ENCODE measurements at regions not wholly inside any gene's neighbourhood (a gene's known extent, or its start where the extent isn't known, plus 50 kb on each side); places are given as distances from the start of the nearest gene placed in this dataset.

- TF ChIP-seq CEBPB (IDR thresholded peaks at IDR 0.05; ENCODE audit: low read depth), result no peak
- TF ChIP-seq ATF3 (IDR thresholded peaks at IDR 0.05), result no peak
- TF ChIP-seq YY1 (IDR thresholded peaks at IDR 0.05; ENCODE audit: extremely low read depth, insufficient replicate concordance, low read depth, low read length), result no peak
- no peak for TF ChIP-seq MAX (IDR thresholded peaks at IDR 0.05)
- no peak for TF ChIP-seq EZH2 (IDR thresholded peaks at IDR 0.05)
- TF ChIP-seq EZH2phosphoT487 (IDR thresholded peaks at IDR 0.05; ENCODE audit: borderline replicate concordance), result no peak
- TF ChIP-seq ZNF274 (IDR thresholded peaks at IDR 0.05; ENCODE audit: low read depth, low read length), result no peak
- no peak for TF ChIP-seq POLR2A (IDR thresholded peaks at IDR 0.05; ENCODE audit: borderline replicate concordance, extremely low read depth, insufficient read depth, insufficient read length)
- TF ChIP-seq POLR2AphosphoS5 (IDR thresholded peaks at IDR 0.05; ENCODE audit: low read depth, low read length), result no peak
Measured at GRCh38 chr1:193916452-193916851, 730.0 kb upstream of the B3GALT2 start (continued).

GRCh38 chr1:193914871-193915270, 728.5 kb upstream of the B3GALT2 start:
- H3K4me1 ChIP-seq (ENCODE audit: control insufficient read depth in 1 of 2, insufficient read depth in 2 of 2, low read length in 2 of 2), result no peaks in the 10 kb centered on the region
- no peaks in the 10 kb centered on the region for H3K27me3 ChIP-seq (ENCODE audit: insufficient read depth, low read length)
- CTCF ChIA-PET, result no interaction called here
- ATAC-seq, result no peak
- no peak overlapping the region for H3K9ac ChIP-seq (ENCODE audit: low read length)
- H3K79me2 ChIP-seq (ENCODE audit: insufficient read depth, low read length), result no peaks in the 10 kb centered on the region
- no peak overlapping the region for H2AFZ ChIP-seq (ENCODE audit: low read depth, low read length, poor library complexity, severe bottlenecking)
- no peaks in the 10 kb centered on the region for H4K20me1 ChIP-seq (ENCODE audit: insufficient read depth)
- RAD21 ChIA-PET (ENCODE audit: low non-redundant PET in 1 of 2, low total read pairs in 2 of 2, uncharacterized antibody in 2 of 2, unreplicated experiment in 2 of 2), result no interaction called here
- no peaks in the 10 kb centered on the region for H3K9me3 ChIP-seq (ENCODE audit: control insufficient read depth in 1 of 2, insufficient read depth in 1 of 2, low read depth in 1 of 2, low read length in 2 of 2)
- no peaks in the 10 kb centered on the region for H3K9me2 ChIP-seq (ENCODE audit: insufficient read depth)
- H3K27ac ChIP-seq (ENCODE audit: low read depth, low read length), result no peak overlapping the region
- POLR2A ChIA-PET, result no interaction called here
- no peak for TF ChIP-seq YY1 (IDR thresholded peaks at IDR 0.05; ENCODE audit: extremely low read depth, insufficient replicate concordance, low read depth, low read length)
- TF ChIP-seq EGR1 (IDR thresholded peaks at IDR 0.05; ENCODE audit: low read depth), result no peak
- no peak for TF ChIP-seq TCF7L2 (IDR thresholded peaks at IDR 0.05; ENCODE audit: borderline replicate concordance, extremely low read depth, insufficient read depth, insufficient read length)
- no peak for TF ChIP-seq POLR2AphosphoS5 (IDR thresholded peaks at IDR 0.05; ENCODE audit: low read depth, low read length)
- TF ChIP-seq ELF1 (IDR thresholded peaks at IDR 0.05; ENCODE audit: borderline replicate concordance, low read depth), result no peak
- no peak for TF ChIP-seq CTCF (IDR thresholded peaks at IDR 0.05 in 2 of 3, conservative IDR thresholded peaks at IDR 0.05 in 1 of 3; ENCODE audit: borderline replicate concordance in 1 of 3, insufficient read depth in 1 of 3, low read depth in 2 of 3, low read length in 2 of 3)
- TF ChIP-seq EZH2 (IDR thresholded peaks at IDR 0.05), result no peak
- no peak for TF ChIP-seq JUND (IDR thresholded peaks at IDR 0.05)
- TF ChIP-seq EZH2phosphoT487 (IDR thresholded peaks at IDR 0.05; ENCODE audit: borderline replicate concordance), result no peak
- no TSS peak for BruUV-seq (replicated peaks)
- no peak for DNase-seq (ENCODE audit: low read depth, low spot score)
- intact Hi-C loops (cut with micrococcal nuclease), result no loop called here
- no peak overlapping the region for H3K4me3 ChIP-seq (replicated peaks in 1 of 2; ENCODE audit: low read depth in 1 of 2, low read length in 2 of 2)
- H3K4me2 ChIP-seq (ENCODE audit: low read length), result no peak overlapping the region
- no peaks in the 10 kb centered on the region for H3K36me3 ChIP-seq (ENCODE audit: control insufficient read depth in 1 of 2, insufficient read depth in 2 of 2, low read length in 2 of 2)

Data from HCT116 (cell line).